ENCODE measurements at regions not wholly inside any gene's neighbourhood (a gene's known extent, or its start where the extent isn't known, plus 50 kb on each side); places are given as distances from the start of the nearest gene placed in this dataset.

GRCh38 chr1:183711741-183712361 lies 58.7 kb upstream of the APOBEC4 start:
- TF ChIP-seq CTCF (IDR thresholded peaks at IDR 0.05; ENCODE audit: control insufficient read depth, extremely low read depth, insufficient read depth): no peak
- no peak for DNase-seq (ENCODE audit: low read depth)
- H3K4me3 ChIP-seq (ENCODE audit: low read depth, low read length): no peak overlapping the region

- no peak for DNase-seq (ENCODE audit: low read depth)
- no peak overlapping the region for H3K4me3 ChIP-seq (ENCODE audit: low read depth, low read length)
- TF ChIP-seq CTCF (IDR thresholded peaks at IDR 0.05; ENCODE audit: control insufficient read depth, extremely low read depth, insufficient read depth): no peak
Observed at GRCh38 chr1:183711165-183711682, 58.1 kb upstream of the APOBEC4 start.

- no peak for DNase-seq (ENCODE audit: low read depth)
- no peak for TF ChIP-seq CTCF (IDR thresholded peaks at IDR 0.05; ENCODE audit: control insufficient read depth, extremely low read depth, insufficient read depth)
- H3K4me3 ChIP-seq (ENCODE audit: low read depth, low read length): no peak overlapping the region
Observed at GRCh38 chr1:183710734-183711133, 57.6 kb upstream of the APOBEC4 start.

GRCh38 chr1:183710333-183710732 lies 57.2 kb upstream of the APOBEC4 start:
- DNase-seq (ENCODE audit: low read depth): no peak
- no peak overlapping the region for H3K4me3 ChIP-seq (ENCODE audit: low read depth, low read length)
- no peak for TF ChIP-seq CTCF (IDR thresholded peaks at IDR 0.05; ENCODE audit: control insufficient read depth, extremely low read depth, insufficient read depth)

GRCh38 chr1:183704131-183704530 lies 51.0 kb upstream of the APOBEC4 start:
- no peak overlapping the region for H3K4me3 ChIP-seq (ENCODE audit: low read depth, low read length)
- TF ChIP-seq CTCF (IDR thresholded peaks at IDR 0.05; ENCODE audit: control insufficient read depth, extremely low read depth, insufficient read depth): no peak
- DNase-seq (ENCODE audit: low read depth): no peak

Measured in LNCaP clone FGC (cell line).